Neural progenitor cell (in vitro differentiated cells): ENCODE measurements at regions not wholly inside any gene's neighbourhood (a gene's known extent, or its start where the extent isn't known, plus 50 kb on each side); places are given as distances from the start of the nearest gene placed in this dataset.

Source experiments
- DNase-seq: peaks from one replicate; pipeline ENCODE4 v3.0.0-alpha.2; 2016; ENCODE audit warnings: low spot score
- H2AFZ ChIP-seq: fragments of 200-600 bp; sonication (generic); replicated peaks from 2 replicates; pipeline ENCODE4 v1.6.1; 2016; ENCODE audit warnings: antibody characterized with exemption
- H3F3A ChIP-seq: fragments of 200-600 bp; sonication (generic); 2 replicates; pipeline ENCODE4 v1.6.1; 2016; ENCODE audit warnings: antibody characterized with exemption, low read depth
- H3K27ac ChIP-seq: fragments of 200-600 bp; sonication (generic); 2 replicates; pipeline ENCODE4 v1.5.1; 2016; ENCODE audit warnings: mild to moderate bottlenecking
- H3K27me3 ChIP-seq: fragments of 200-600 bp; sonication (generic); 2 replicates; pipeline ENCODE4 v1.6.1; 2016; ENCODE audit warnings: mild to moderate bottlenecking, moderate library complexity
- H3K36me3 ChIP-seq: fragments of 200-600 bp; sonication (generic); 2 replicates; pipeline ENCODE4 v1.5.1; 2016
- H3K4me1 ChIP-seq: fragments of 200-600 bp; sonication (generic); 2 replicates; pipeline ENCODE4 v1.6.1; 2016; ENCODE audit warnings: mixed run types
- H3K4me2 ChIP-seq: fragments of 200-600 bp; sonication (generic); 2 replicates; pipeline ENCODE4 v1.6.1; 2016
- H3K4me3 ChIP-seq: fragments of 200-600 bp; sonication (generic); 2 replicates; pipeline ENCODE4 v1.5.1; 2016
- H3K79me2 ChIP-seq: fragments of 200-600 bp; sonication (generic); 2 replicates; pipeline ENCODE4 v1.6.1; 2016; ENCODE audit warnings: low read depth
- H3K9ac ChIP-seq: fragments of 200-600 bp; sonication (generic); 2 replicates; pipeline ENCODE4 v1.6.1; 2016
- H3K9me3 ChIP-seq: fragments of 200-600 bp; sonication (generic); 2 replicates; pipeline ENCODE4 v1.5.1; 2016; ENCODE audit warnings: low read depth
- H4K20me1 ChIP-seq: fragments of 200-600 bp; sonication (generic); 2 replicates; pipeline ENCODE4 v1.6.1; 2016; ENCODE audit warnings: low read depth
- H3K27ac Mint-ChIP-seq: 3 replicates; pipeline ENCODE4 v1.8.0; 2021; ENCODE audit warnings: mixed read lengths
- H3K27me3 Mint-ChIP-seq: 2 replicates; pipeline ENCODE4 v1.8.0; 2022; ENCODE audit warnings: low read depth, mild to moderate bottlenecking, inconsistent platforms, moderate library complexity, mixed read lengths; ENCODE audit not compliant: insufficient read depth
- H3K36me3 Mint-ChIP-seq: 3 replicates; pipeline ENCODE4 v1.8.0; 2021; ENCODE audit warnings: mixed read lengths
- H3K4me1 Mint-ChIP-seq: 3 replicates; pipeline ENCODE4 v1.8.0; 2021; ENCODE audit warnings: mixed read lengths
- H3K4me3 Mint-ChIP-seq: 3 replicates; pipeline ENCODE4 v1.8.0; 2021; ENCODE audit warnings: mild to moderate bottlenecking, moderate library complexity, mixed read lengths
- H3K9me3 Mint-ChIP-seq: 3 replicates; pipeline ENCODE4 v1.8.0; 2020; ENCODE audit warnings: mixed read lengths
- CTCF ChIP-seq: fragments of 200-600 bp; sonication (generic); IDR thresholded peaks from 2 replicates; pipeline ENCODE4 v1.5.1; 2017; ENCODE audit warnings: antibody characterized with exemption, mild to moderate bottlenecking
- EZH2 ChIP-seq: fragments of 200-600 bp; sonication (generic); IDR thresholded peaks from 2 replicates; pipeline ENCODE4 v1.6.1; 2017; ENCODE audit warnings: antibody characterized with exemption, mild to moderate bottlenecking, moderate library complexity
- EZH2phosphoT487 ChIP-seq: fragments of 200-600 bp; sonication (generic); IDR thresholded peaks from 2 replicates; pipeline ENCODE4 v1.6.1; 2017; ENCODE audit warnings: antibody characterized with exemption

DNA sequence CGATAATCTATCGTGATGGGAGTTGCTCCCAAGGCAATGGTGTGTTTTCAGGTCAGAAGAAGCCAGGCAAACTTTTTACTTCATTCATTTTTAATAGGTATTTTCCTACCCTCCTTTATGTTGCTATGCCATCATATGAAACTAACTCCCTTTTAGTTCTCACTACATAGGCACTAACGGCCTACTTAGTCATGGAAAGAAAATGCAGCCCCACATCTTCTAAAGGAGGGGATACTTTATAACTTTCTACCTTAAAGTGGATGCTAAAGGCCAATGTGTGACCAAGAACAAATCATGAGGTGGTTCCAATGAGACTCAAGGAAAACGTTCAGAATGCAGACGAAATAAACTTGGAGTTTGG lies 193.8 kb downstream of the FOXA2 start:
- Histone ChIP-seq H3K27ac (no peak overlapping the region), H3F3A (no peaks in the 10 kb centered on the region), H3K27me3 (peaks cover 91% of the 10 kb centered on the region), H3K79me2 (no peaks in the 10 kb centered on the region), H3K9me3 (no peaks in the 10 kb centered on the region), H3K4me1 (no peaks in the 10 kb centered on the region), H3K4me3 (no peak overlapping the region), H3K4me2 (no peak overlapping the region), H3K9ac (no peak overlapping the region), H3K36me3 (no peaks in the 10 kb centered on the region), H4K20me1 (peaks cover 4% of the 10 kb centered on the region), H2AFZ (no peak overlapping the region)
- Mint-ChIP-seq H3K4me3 (no peak overlapping the region), H3K4me1 (no peaks in the 10 kb centered on the region), H3K27me3 (peaks cover 16% of the 10 kb centered on the region), H3K27ac (no peak overlapping the region), H3K9me3 (no peaks in the 10 kb centered on the region), H3K36me3 (no peaks in the 10 kb centered on the region)
- no peak for TF ChIP-seq EZH2
- no peak for TF ChIP-seq CTCF
- no peak for TF ChIP-seq EZH2phosphoT487
- DNase-seq = no peak

DNA sequence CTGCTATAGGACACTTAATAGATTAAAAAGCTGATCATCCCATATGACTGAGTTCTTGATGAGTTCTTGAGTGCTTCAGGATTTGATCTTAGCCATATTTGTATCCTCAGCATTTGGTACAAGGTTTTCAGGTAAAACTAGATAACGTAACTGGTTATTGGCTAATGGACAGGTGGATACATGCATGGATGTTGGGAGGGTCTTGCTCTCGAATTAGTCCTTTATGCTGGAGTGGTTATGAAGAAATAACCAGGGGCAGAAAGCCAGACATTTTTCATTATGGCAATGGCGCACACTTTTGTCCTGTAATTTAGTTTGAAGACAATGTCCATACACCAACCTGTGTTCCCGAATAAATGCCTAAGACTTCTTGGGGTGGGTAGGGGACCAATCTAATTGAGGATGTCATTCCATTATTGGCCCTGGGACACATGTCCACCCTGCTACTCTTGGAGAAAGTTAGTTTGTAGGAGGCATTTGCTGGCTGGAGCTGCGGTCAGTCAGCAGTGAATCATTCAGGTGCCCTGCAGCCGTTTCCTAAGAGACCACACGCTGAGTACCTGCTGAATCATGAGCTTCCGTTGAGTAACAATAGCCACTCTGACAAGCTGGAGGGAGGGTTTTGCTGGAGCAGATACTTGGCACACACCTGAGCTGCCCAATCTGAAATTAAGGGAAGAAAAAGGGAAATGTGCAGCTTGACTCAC lies 194.4 kb downstream of the FOXA2 start:
- Mint-ChIP-seq H3K4me1 (no peaks in the 10 kb centered on the region), H3K27me3 (peaks cover 19% of the 10 kb centered on the region), H3K4me3 (no peak overlapping the region), H3K36me3 (no peaks in the 10 kb centered on the region), H3K27ac (no peak overlapping the region), H3K9me3 (no peaks in the 10 kb centered on the region)
- no peak overlapping the region for H3K4me2 ChIP-seq
- no peaks in the 10 kb centered on the region for H3K9me3 ChIP-seq
- no peak overlapping the region for H3K27ac ChIP-seq
- no peak overlapping the region for H2AFZ ChIP-seq
- H3K27me3 ChIP-seq = peaks cover 91% of the 10 kb centered on the region
- no peaks in the 10 kb centered on the region for H3K36me3 ChIP-seq
- no peak for DNase-seq
- H3K79me2 ChIP-seq = no peaks in the 10 kb centered on the region
- no peaks in the 10 kb centered on the region for H3K4me1 ChIP-seq
- H3K9ac ChIP-seq = no peak overlapping the region
- TF ChIP-seq EZH2phosphoT487 (no peak), CTCF (no peak), EZH2 (no peak)
- no peaks in the 10 kb centered on the region for H3F3A ChIP-seq
- peaks cover 4% of the 10 kb centered on the region for H4K20me1 ChIP-seq
- no peak overlapping the region for H3K4me3 ChIP-seq

DNA sequence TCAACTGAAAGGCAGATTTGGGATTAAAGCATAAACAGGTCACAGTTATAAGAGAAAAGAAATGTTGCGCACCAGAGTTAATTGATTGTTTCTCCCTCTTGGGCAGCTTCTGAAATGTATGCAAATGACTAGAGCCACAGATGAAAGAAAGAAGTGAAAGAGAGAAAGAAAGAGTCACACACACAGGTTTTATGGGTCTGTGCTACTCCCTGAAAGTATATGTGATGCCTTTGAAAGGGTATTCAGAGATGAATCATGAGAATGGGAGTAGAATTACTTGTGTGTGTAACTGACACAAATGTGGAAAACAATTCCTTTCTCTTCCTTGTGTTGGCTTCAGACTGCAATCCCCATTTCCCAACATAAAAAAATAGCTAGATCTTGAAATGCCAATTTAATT lies 196.9 kb downstream of the FOXA2 start:
- Histone ChIP-seq H3K9me3 (no peaks in the 10 kb centered on the region), H3K36me3 (no peaks in the 10 kb centered on the region), H3F3A (no peaks in the 10 kb centered on the region), H3K4me3 (no peak overlapping the region), H3K27me3 (peaks cover 76% of the 10 kb centered on the region), H3K27ac (no peak overlapping the region), H3K9ac (no peak overlapping the region), H3K4me2 (no peak overlapping the region), H4K20me1 (peaks cover 4% of the 10 kb centered on the region), H3K79me2 (no peaks in the 10 kb centered on the region), H3K4me1 (no peaks in the 10 kb centered on the region), H2AFZ (no peak overlapping the region)
- TF ChIP-seq EZH2 (no peak), CTCF (no peak), EZH2phosphoT487 (no peak)
- Mint-ChIP-seq H3K27me3 (peaks cover 8% of the 10 kb centered on the region), H3K27ac (no peak overlapping the region), H3K4me1 (no peaks in the 10 kb centered on the region), H3K9me3 (no peaks in the 10 kb centered on the region), H3K36me3 (no peaks in the 10 kb centered on the region), H3K4me3 (no peak overlapping the region)
- no peak for DNase-seq
